Activated CD8-positive, alpha-beta T cell treated with anti-CD3 and anti-CD28 coated beads, Interleukin-2, amount 10 ng/mL, durations not matched to agents 7 days and 5 days (primary cell): ENCODE measurements at regions not wholly inside any gene's neighbourhood (a gene's known extent, or its start where the extent isn't known, plus 50 kb on each side); places are given as distances from the start of the nearest gene placed in this dataset.

ENCODE experiments used
- ATAC-seq: fragments of 150-1000 bp; cut with Tn5 transposase; one replicate; pipeline ENCODE4 v1.10.0; 2021; ENCODE audit warnings: moderate library complexity
- CTCF ChIA-PET: fragments of 350-600 bp; sonication (Branson Sonifier 250); formaldehyde crosslinking; loops from one replicate; lab custom pipeline; 2021; ENCODE audit warnings: antibody characterized with exemption; lab: Charles Lee
- POLR2A ChIA-PET: fragments of 350-600 bp; sonication (Branson Sonifier 250); formaldehyde crosslinking; loops from one replicate; lab custom pipeline; 2021; ENCODE audit warnings: antibody characterized with exemption; lab: Charles Lee
- DNase-seq: peaks from one replicate; pipeline ENCODE4 v3.0.0-alpha.2; 2020
- H3K27ac Mint-ChIP-seq: one replicate; pipeline ENCODE4 v1.8.0; 2021; ENCODE audit warnings: mild to moderate bottlenecking, mixed read lengths
- H3K27me3 Mint-ChIP-seq: one replicate; pipeline ENCODE4 v1.8.0; 2021; ENCODE audit warnings: low read depth, mixed read lengths
- H3K36me3 Mint-ChIP-seq: one replicate; pipeline ENCODE4 v1.8.0; 2021; ENCODE audit warnings: low read depth, mixed read lengths
- H3K4me1 Mint-ChIP-seq: one replicate; pipeline ENCODE4 v1.8.0; 2021; ENCODE audit warnings: low read depth, mixed read lengths
- H3K4me3 Mint-ChIP-seq: one replicate; pipeline ENCODE4 v1.8.0; 2021; ENCODE audit warnings: mild to moderate bottlenecking, mixed read lengths
- H3K9me3 Mint-ChIP-seq: one replicate; pipeline ENCODE4 v1.8.0; 2022; ENCODE audit warnings: mixed read lengths; ENCODE audit not compliant: insufficient read depth

DNA sequence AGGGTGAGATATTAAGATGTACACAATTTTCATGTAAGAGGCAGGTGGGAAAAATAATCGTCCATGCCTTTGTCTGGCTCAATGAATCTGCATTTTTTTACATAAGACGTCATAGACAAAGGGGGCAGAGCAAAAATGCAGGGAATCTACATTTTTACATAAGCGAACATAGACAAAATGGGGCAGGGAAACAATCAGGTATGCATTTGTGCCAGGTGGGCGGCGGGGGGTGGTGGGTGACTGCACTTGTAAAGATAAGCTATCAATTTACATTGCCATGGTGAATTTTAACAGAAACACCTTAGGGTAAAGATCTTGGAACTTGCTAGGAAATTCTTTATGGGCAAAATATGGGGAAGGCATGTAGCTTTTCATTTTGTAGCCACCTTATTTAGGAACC lies 96.3 kb upstream of the CES5A start:
- Mint-ChIP-seq H3K4me1 (no peaks in the 10 kb centered on the region), H3K27ac (no peak overlapping the region), H3K27me3 (peaks cover 2% of the 10 kb centered on the region), H3K9me3 (no peaks in the 10 kb centered on the region), H3K36me3 (no peaks in the 10 kb centered on the region), H3K4me3 (no peak overlapping the region)
- CTCF ChIA-PET = no interaction called here
- POLR2A ChIA-PET = no interaction called here
- ATAC-seq (no peak), DNase-seq (no peak)

DNA sequence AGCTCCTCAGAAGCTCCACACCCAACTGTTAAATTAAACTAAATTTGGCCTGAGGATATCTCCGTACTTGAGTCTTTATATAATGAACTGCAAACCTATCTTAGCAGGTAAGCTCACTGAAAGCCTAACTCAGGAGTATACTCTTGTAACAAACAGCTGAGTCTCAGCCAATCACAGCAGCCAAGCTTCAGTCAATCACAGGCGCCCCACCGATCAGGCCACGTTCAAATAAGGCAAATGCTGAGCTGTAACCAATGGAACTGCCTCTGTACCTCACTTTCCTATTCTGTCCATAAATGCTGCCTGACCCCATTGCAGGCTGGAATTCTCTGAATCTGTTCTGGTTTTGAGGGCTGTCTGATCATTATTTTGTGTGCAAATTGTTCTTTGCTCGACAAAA lies 93.0 kb upstream of the CES5A start:
- Mint-ChIP-seq H3K4me3 (no peak overlapping the region), H3K36me3 (no peaks in the 10 kb centered on the region), H3K9me3 (no peaks in the 10 kb centered on the region), H3K4me1 (no peaks in the 10 kb centered on the region), H3K27me3 (no peaks in the 10 kb centered on the region), H3K27ac (no peak overlapping the region)
- CTCF ChIA-PET = interaction anchor here (1.2 to 1.6 kb wide), 1 partner anchor 24 kb away, joined by 4 read pairs; no protein-coding TSS in a partner anchor
- POLR2A ChIA-PET = no interaction called here
- no peak for ATAC-seq
- no peak for DNase-seq

- CTCF ChIA-PET = no interaction called here
- no peak overlapping the region for H3K27ac Mint-ChIP-seq
- no peaks in the 10 kb centered on the region for H3K36me3 Mint-ChIP-seq
- POLR2A ChIA-PET = no interaction called here
- H3K27me3 Mint-ChIP-seq = no peaks in the 10 kb centered on the region
- no peak for ATAC-seq
- no peak overlapping the region for H3K4me3 Mint-ChIP-seq
- DNase-seq = no peak
- no peaks in the 10 kb centered on the region for H3K9me3 Mint-ChIP-seq
- no peaks in the 10 kb centered on the region for H3K4me1 Mint-ChIP-seq
These were observed 89.8 kb upstream of the CES5A start for GRCh38 chr16:55964923-55965475.

GRCh38 chr16:55955845-55956244 lies 80.7 kb upstream of the CES5A start:
- H3K9me3 Mint-ChIP-seq = no peaks in the 10 kb centered on the region

GRCh38 chr16:55955424-55955823 lies 80.3 kb upstream of the CES5A start:
- CTCF ChIA-PET = no interaction called here
- POLR2A ChIA-PET = no interaction called here
- DNase-seq (no peak), ATAC-seq (no peak)
- H3K36me3 Mint-ChIP-seq = no peaks in the 10 kb centered on the region
- no peak overlapping the region for H3K27ac Mint-ChIP-seq
- no peak overlapping the region for H3K4me3 Mint-ChIP-seq
- H3K27me3 Mint-ChIP-seq = peaks cover 7% of the 10 kb centered on the region
- H3K9me3 Mint-ChIP-seq = no peaks in the 10 kb centered on the region
- no peaks in the 10 kb centered on the region for H3K4me1 Mint-ChIP-seq

More at GRCh38 chr16:55955845-55956244, 80.7 kb upstream of the CES5A start:
- Mint-ChIP-seq H3K36me3 (no peaks in the 10 kb centered on the region), H3K4me3 (no peak overlapping the region), H3K27ac (no peak overlapping the region), H3K27me3 (peaks cover 6% of the 10 kb centered on the region), H3K4me1 (no peaks in the 10 kb centered on the region)
- ATAC-seq = no peak
- ChIA-PET CTCF (no interaction called here), POLR2A (no interaction called here)
- no peak for DNase-seq

DNA sequence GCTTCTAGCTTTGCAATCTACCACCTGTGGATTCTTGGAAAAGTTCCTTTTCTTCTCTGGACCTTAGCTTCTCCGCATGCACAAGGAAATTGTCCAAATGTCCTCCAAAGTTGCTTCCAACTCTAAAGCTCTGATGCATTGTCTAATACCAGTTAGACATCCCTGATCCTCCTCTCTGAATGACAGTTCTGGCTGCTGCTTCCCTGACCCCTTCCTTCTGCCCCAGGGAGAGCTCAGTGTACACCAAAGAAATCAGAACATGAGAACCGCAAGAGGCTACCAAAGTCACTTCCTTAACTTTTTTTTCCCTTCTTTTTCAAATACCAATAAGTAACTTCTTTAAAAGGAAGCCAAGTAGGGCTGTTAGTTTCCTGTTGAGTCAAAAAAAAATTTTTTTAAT lies 79.7 kb upstream of the CES5A start:
- H3K4me3 Mint-ChIP-seq = no peak overlapping the region
- no peaks in the 10 kb centered on the region for H3K36me3 Mint-ChIP-seq
- no peak for ATAC-seq

DNA sequence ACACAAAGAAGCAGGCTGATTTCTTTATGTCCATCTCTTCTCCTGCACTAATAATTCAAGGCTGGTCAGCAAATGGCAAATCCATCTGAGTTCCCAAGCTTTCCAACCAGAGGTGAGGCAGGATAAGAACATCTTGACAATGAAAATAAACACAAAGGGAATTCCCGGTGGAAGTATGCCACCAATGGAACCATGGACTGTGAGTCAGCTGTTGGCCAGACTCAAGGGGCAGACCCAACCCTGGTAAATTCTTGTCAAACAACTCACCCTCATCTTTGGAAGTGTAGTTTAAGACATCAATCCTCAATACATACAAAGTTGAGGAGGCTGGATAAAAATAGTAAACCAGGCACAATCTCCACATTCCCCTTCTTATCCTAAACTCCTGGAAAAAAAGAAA lies 74.3 kb upstream of the CES5A start:
- Mint-ChIP-seq H3K4me1 (no peaks in the 10 kb centered on the region), H3K9me3 (no peaks in the 10 kb centered on the region), H3K36me3 (no peaks in the 10 kb centered on the region), H3K27me3 (peaks cover 15% of the 10 kb centered on the region), H3K27ac (no peak overlapping the region), H3K4me3 (no peak overlapping the region)
- ATAC-seq (no peak), DNase-seq (no peak)
- ChIA-PET POLR2A (no interaction called here), CTCF (no interaction called here)

More for the DNA sequence above, 79.7 kb upstream of the CES5A start:
- DNase-seq = no peak
- POLR2A ChIA-PET = no interaction called here
- Mint-ChIP-seq H3K4me1 (no peaks in the 10 kb centered on the region), H3K27me3 (peaks cover 9% of the 10 kb centered on the region), H3K9me3 (no peaks in the 10 kb centered on the region), H3K27ac (no peak overlapping the region)
- CTCF ChIA-PET = interaction anchor here (2.0 kb wide), 1 partner anchor 11 kb away, joined by 7 read pairs; no protein-coding TSS in a partner anchor

DNA sequence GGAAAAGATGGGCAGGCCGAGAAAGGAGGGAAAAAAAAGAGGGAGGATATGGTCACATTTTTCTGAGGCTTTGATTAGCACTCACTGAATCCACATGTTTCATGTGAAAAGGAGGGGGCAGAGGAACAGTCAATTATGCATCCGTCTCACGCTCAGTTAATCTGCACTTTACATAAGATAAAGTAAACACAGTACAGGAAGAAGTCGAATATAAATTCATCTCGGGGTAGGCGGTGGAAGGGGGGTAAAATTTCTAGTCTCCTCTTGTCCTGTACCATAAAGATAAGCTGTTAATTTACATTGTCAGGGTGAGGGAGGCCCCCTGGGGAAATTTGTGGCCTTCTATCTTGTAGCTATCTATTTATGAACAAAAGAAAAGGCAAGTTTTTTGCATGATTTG lies 73.1 kb upstream of the CES5A start:
- CTCF ChIA-PET = interaction anchor here (1.3 kb wide), 1 partner anchor 255 kb away, joined by 3 read pairs; no protein-coding TSS in a partner anchor
- H3K36me3 Mint-ChIP-seq = no peaks in the 10 kb centered on the region
- H3K4me3 Mint-ChIP-seq = no peak overlapping the region
- ATAC-seq (no peak), DNase-seq (no peak)
- H3K27ac Mint-ChIP-seq = no peak overlapping the region
- H3K27me3 Mint-ChIP-seq = peaks cover 11% of the 10 kb centered on the region
- POLR2A ChIA-PET = no interaction called here
- no peaks in the 10 kb centered on the region for H3K9me3 Mint-ChIP-seq
- H3K4me1 Mint-ChIP-seq = no peaks in the 10 kb centered on the region

GRCh38 chr16:55947366-55947765 lies 72.2 kb upstream of the CES5A start:
- H3K27me3 Mint-ChIP-seq = peaks cover 14% of the 10 kb centered on the region
- ChIA-PET CTCF (interaction anchor here (1.3 to 2.6 kb wide), 2 partner anchors 255 to 371 kb away, joined by 3 to 20 read pairs; no protein-coding TSS in a partner anchor), POLR2A (interaction anchor here (0.6 kb wide), 1 partner anchor 253 kb away, joined by 3 read pairs; no protein-coding TSS in a partner anchor)
- H3K9me3 Mint-ChIP-seq = no peaks in the 10 kb centered on the region
- ATAC-seq (no peak), DNase-seq (no peak)
- no peaks in the 10 kb centered on the region for H3K36me3 Mint-ChIP-seq
- no peak overlapping the region for H3K27ac Mint-ChIP-seq
- no peaks in the 10 kb centered on the region for H3K4me1 Mint-ChIP-seq
- H3K4me3 Mint-ChIP-seq = no peak overlapping the region

- Mint-ChIP-seq H3K36me3 (no peaks in the 10 kb centered on the region), H3K27me3 (peaks cover 20% of the 10 kb centered on the region), H3K9me3 (no peaks in the 10 kb centered on the region), H3K27ac (no peak overlapping the region), H3K4me1 (no peaks in the 10 kb centered on the region), H3K4me3 (no peak overlapping the region)
- peak; percentile 71 for ATAC-seq
- peak; percentile 58 for DNase-seq
- CTCF ChIA-PET = interaction anchor here (0.8 to 3.1 kb wide), 16 partner anchors 10 to 411 kb away, joined by 3 to 39 read pairs (median 4); no protein-coding TSS in a partner anchor
- POLR2A ChIA-PET = no interaction called here
These were observed 69.2 kb upstream of the CES5A start for GRCh38 chr16:55944377-55944802.

GRCh38 chr16:55943267-55943666 lies 68.1 kb upstream of the CES5A start:
- POLR2A ChIA-PET = no interaction called here
- no peak overlapping the region for H3K4me3 Mint-ChIP-seq

DNA sequence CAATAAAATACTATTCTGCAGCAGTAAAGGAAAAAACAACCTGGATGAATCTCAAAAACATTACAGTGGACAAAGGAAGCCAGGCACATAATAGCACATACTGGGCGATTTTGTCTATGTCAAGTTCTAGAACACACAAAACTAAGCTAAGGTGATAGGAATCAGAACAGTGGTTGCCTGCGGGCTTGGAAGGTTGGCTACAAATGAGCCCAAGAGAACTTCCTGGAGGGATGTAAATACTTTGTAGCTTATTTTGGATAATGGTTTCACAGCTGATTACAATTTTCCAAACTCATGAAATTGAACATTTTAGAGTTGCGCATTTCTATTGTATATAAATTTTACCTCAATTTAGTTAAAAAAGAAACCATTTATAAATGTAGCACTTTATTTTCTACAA lies 67.6 kb upstream of the CES5A start:
- ChIA-PET POLR2A (no interaction called here), CTCF (interaction anchor here (0.7 to 3.1 kb wide), 6 partner anchors 260 to 478 kb away, joined by 3 to 39 read pairs (median 4); no protein-coding TSS in a partner anchor)
- no peaks in the 10 kb centered on the region for H3K4me1 Mint-ChIP-seq
- DNase-seq (no peak), ATAC-seq (no peak)
- no peak overlapping the region for H3K27ac Mint-ChIP-seq
- no peak overlapping the region for H3K4me3 Mint-ChIP-seq
- no peaks in the 10 kb centered on the region for H3K9me3 Mint-ChIP-seq
- peaks cover 22% of the 10 kb centered on the region for H3K27me3 Mint-ChIP-seq
- no peaks in the 10 kb centered on the region for H3K36me3 Mint-ChIP-seq

More at GRCh38 chr16:55943267-55943666, 68.1 kb upstream of the CES5A start:
- ATAC-seq (no peak), DNase-seq (no peak)
- Mint-ChIP-seq H3K9me3 (no peaks in the 10 kb centered on the region), H3K36me3 (no peaks in the 10 kb centered on the region), H3K27me3 (peaks cover 22% of the 10 kb centered on the region), H3K4me1 (no peaks in the 10 kb centered on the region), H3K27ac (no peak overlapping the region)
- CTCF ChIA-PET = interaction anchor here (0.7 to 3.1 kb wide), 10 partner anchors 11 to 478 kb away, joined by 3 to 39 read pairs (median 4); no protein-coding TSS in a partner anchor
